ENCODE measurements at regions not wholly inside any gene's neighbourhood (a gene's known extent, or its start where the extent isn't known, plus 50 kb on each side); places are given as distances from the start of the nearest gene placed in this dataset.

DNA sequence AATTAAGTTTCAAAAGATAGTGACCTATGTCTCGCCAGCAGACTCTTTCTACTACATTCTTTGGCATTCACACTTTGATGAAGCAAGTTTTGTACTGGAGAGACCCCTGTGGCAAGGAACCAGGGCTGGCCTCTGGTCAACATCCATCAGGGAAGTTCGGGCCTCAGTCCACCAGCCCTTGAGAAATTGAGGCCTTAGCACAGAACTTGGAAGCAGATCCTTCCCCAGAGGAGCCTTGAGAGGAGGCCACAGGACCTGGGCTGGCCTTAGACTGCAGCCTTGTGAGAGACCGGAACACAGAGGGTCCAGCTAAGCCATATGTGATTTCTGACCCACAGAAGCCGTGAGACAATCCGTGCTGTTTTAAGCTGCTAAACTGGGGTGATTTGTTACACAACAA, 317.9 kb downstream of the ZSWIM6 start:
- no peaks in the 10 kb centered on the region for H3K27me3 ChIP-seq (ENCODE audit: low read depth)
- H3K27ac ChIP-seq, result no peak overlapping the region
- intact Hi-C loops (cut with DNase I), result no loop called here
- no peaks in the 10 kb centered on the region for H3K36me3 ChIP-seq
- no peaks in the 10 kb centered on the region for H3K4me1 ChIP-seq
- DNase-seq (no peak), ATAC-seq (no peak)
- TF ChIP-seq, protein P1, sequence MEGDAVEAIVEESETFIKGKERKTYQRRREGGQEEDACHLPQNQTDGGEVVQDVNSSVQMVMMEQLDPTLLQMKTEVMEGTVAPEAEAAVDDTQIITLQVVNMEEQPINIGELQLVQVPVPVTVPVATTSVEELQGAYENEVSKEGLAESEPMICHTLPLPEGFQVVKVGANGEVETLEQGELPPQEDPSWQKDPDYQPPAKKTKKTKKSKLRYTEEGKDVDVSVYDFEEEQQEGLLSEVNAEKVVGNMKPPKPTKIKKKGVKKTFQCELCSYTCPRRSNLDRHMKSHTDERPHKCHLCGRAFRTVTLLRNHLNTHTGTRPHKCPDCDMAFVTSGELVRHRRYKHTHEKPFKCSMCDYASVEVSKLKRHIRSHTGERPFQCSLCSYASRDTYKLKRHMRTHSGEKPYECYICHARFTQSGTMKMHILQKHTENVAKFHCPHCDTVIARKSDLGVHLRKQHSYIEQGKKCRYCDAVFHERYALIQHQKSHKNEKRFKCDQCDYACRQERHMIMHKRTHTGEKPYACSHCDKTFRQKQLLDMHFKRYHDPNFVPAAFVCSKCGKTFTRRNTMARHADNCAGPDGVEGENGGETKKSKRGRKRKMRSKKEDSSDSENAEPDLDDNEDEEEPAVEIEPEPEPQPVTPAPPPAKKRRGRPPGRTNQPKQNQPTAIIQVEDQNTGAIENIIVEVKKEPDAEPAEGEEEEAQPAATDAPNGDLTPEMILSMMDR (IDR thresholded peaks at IDR 0.05), result no peak
- H3K9me3 ChIP-seq, result no peaks in the 10 kb centered on the region
- no peak overlapping the region for H3K4me3 ChIP-seq

DNA sequence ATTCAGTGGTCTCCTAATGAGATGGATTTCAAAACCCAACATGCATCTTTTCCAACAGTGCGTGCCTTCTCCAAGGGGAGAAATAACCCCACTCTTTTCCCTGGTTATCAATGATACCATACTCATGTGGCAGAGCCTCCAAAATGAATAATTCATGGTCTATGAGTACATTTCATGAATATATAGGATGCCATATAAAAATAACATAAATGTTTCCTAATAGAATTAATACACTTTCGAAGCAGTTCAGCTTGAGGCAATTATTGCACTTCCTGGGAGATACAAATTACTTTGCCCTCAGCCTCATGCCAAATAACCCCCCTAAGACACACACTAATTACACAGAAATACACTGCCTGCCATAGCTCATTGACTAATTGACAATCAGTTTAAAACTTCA, 318.6 kb downstream of the ZSWIM6 start:
- Histone ChIP-seq H3K36me3 (no peaks in the 10 kb centered on the region), H3K27ac (no peak overlapping the region), H3K27me3 (ENCODE audit: low read depth) (no peaks in the 10 kb centered on the region), H3K4me1 (no peaks in the 10 kb centered on the region), H3K9me3 (no peaks in the 10 kb centered on the region), H3K4me3 (no peak overlapping the region)
- intact Hi-C loops (cut with DNase I), result no loop called here
- DNase-seq, result no peak
- TF ChIP-seq, protein P1 (IDR thresholded peaks at IDR 0.05), result no peak
- ATAC-seq, result no peak

DNA sequence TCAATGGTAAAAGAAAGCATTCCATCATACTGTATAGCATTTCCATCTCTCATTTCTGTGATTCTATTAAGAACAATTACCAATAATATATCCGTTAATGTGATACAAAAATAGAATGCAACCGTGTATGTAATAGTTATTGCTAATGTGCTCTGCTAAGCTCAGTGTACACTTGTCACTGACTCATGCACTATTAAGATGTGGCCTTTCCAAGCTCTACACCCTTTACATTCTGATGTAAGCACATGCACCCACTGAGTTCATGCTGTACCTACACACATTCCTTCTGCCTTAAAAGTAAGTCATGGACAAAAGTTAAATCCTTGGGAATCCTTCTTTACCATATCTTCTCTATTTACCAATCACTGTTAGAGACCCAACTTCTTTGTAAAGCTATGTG, 319.1 kb downstream of the ZSWIM6 start:
- H3K27me3 ChIP-seq (ENCODE audit: low read depth), result no peaks in the 10 kb centered on the region
- H3K9me3 ChIP-seq, result no peaks in the 10 kb centered on the region
- TF ChIP-seq, protein P1 (IDR thresholded peaks at IDR 0.05), result no peak
- ATAC-seq (no peak), DNase-seq (no peak)
- no peak overlapping the region for H3K27ac ChIP-seq
- no peak overlapping the region for H3K4me3 ChIP-seq
- intact Hi-C loops (cut with DNase I), result no loop called here
- no peaks in the 10 kb centered on the region for H3K36me3 ChIP-seq
- H3K4me1 ChIP-seq, result no peaks in the 10 kb centered on the region

DNA sequence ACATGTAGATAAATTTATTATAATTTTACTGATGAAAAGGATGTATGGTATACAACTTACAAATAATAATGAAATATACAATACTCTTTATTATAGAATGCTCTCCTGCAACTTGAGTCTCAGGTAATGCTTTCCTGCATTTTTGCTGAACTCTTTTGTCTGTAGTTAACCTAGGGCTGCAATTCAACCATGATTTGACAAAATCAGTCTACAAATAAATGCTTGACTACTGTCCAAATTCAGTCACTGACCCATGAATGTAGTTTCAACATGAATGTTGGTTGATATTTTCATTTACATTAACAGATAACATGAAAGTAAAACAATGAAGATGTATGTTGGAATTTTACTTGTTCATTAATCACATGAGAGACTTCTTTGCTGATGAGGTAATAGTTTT, 320.9 kb downstream of the ZSWIM6 start:
- ATAC-seq (no peak), DNase-seq (no peak)
- no peaks in the 10 kb centered on the region for H3K9me3 ChIP-seq
- intact Hi-C loops (cut with DNase I), result no loop called here
- no peak overlapping the region for H3K4me3 ChIP-seq
- TF ChIP-seq, protein P1 (IDR thresholded peaks at IDR 0.05), result no peak
- no peaks in the 10 kb centered on the region for H3K4me1 ChIP-seq
- H3K27me3 ChIP-seq (ENCODE audit: low read depth), result no peaks in the 10 kb centered on the region
- H3K36me3 ChIP-seq, result no peaks in the 10 kb centered on the region
- H3K27ac ChIP-seq, result no peak overlapping the region

DNA sequence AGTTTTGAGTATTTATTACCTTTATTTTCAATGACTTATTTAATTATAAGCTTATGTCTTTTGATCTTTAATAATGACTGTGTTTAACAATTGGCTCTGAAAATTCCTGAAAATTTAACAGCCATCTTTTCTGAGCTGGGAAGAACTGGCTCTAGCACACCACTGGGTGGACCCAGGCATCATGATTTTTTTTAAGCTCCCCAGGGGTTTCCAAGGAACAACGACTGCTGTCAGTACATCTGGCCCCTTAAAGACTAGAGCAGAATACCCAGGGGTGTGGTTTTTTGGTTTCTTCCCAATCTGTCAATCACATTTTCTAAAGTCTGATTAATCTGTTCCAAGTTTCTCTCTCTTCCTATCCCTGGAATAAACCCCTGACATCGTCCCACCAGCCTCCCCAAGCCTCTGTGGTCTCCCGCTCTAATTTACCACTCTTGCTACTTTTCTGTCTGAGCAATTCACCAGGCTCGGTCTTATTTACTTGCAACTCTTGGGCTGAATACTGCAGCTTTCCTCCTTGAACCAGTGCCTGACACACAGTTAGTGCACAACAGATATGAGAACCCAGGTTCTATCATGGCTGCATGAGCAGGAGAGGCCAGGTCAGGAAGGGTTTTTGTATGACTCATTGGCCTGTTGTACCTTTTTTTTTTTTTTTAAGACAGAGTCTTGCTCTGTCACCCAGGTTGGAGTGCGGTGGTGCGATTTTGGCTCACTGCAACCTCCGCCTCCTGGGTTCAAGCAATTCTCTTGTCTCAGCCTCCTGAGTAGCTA, 321.9 kb downstream of the ZSWIM6 start:
- intact Hi-C loops (cut with DNase I), result no loop called here
- Histone ChIP-seq H3K4me3 (no peak overlapping the region), H3K9me3 (no peaks in the 10 kb centered on the region), H3K4me1 (no peaks in the 10 kb centered on the region), H3K27ac (no peak overlapping the region), H3K27me3 (ENCODE audit: low read depth) (no peaks in the 10 kb centered on the region), H3K36me3 (no peaks in the 10 kb centered on the region)
- TF ChIP-seq, protein P1 (IDR thresholded peaks at IDR 0.05), result no peak
- DNase-seq (no peak), ATAC-seq (no peak)

Measured in lower lobe of right lung (tissue), 2 donors.